ENCODE measurements at regions not wholly inside any gene's neighbourhood (a gene's known extent, or its start where the extent isn't known, plus 50 kb on each side); places are given as distances from the start of the nearest gene placed in this dataset.

GRCh38 chr13:40341501-40341900, 324.9 kb downstream of the FOXO1 start:
- H3K27ac ChIP-seq (ENCODE audit: extremely low read depth, low read depth, low read length): no peak overlapping the region
- ChIA-PET CTCF (no interaction called here), POLR2A (no interaction called here)
- no peak overlapping the region for H3K4me3 ChIP-seq (ENCODE audit: low read depth, low read length)
- no peaks in the 10 kb centered on the region for H3K4me1 ChIP-seq (ENCODE audit: control insufficient read depth, insufficient read depth, low read length)
- TF ChIP-seq ZNF292 (tag by site-specific recombination; IDR thresholded peaks at IDR 0.05; ENCODE audit: borderline replicate concordance, low read depth): no peak
- TF ChIP-seq ZNF544 (tag by site-specific recombination; IDR thresholded peaks at IDR 0.05): no peak
- no peak for TF ChIP-seq ZNF140 (tag by site-specific recombination; IDR thresholded peaks at IDR 0.05)
- TF ChIP-seq ZFP69B (tag by site-specific recombination; IDR thresholded peaks at IDR 0.05): no peak
- no peak for TF ChIP-seq ZNF530 (tag by site-specific recombination; IDR thresholded peaks at IDR 0.05; ENCODE audit: low read depth)
- TF ChIP-seq, protein P1, sequence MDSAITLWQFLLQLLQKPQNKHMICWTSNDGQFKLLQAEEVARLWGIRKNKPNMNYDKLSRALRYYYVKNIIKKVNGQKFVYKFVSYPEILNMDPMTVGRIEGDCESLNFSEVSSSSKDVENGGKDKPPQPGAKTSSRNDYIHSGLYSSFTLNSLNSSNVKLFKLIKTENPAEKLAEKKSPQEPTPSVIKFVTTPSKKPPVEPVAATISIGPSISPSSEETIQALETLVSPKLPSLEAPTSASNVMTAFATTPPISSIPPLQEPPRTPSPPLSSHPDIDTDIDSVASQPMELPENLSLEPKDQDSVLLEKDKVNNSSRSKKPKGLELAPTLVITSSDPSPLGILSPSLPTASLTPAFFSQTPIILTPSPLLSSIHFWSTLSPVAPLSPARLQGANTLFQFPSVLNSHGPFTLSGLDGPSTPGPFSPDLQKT (IDR thresholded peaks at IDR 0.05; ENCODE audit: borderline replicate concordance, low read depth, low read length): no peak
- H3K36me3 ChIP-seq (ENCODE audit: control insufficient read depth in 2 of 2, insufficient read depth in 1 of 2, low read length in 2 of 2): no peaks in the 10 kb centered on the region
- H3K9me3 ChIP-seq (ENCODE audit: control insufficient read depth, insufficient read depth, low read depth, low read length): no peaks in the 10 kb centered on the region

- TF ChIP-seq ZNF76 (tag by site-specific recombination; IDR thresholded peaks at IDR 0.05; ENCODE audit: borderline replicate concordance, low read depth) (no peak), HOXD13 (CRISPR knock-in tag; IDR thresholded peaks at IDR 0.05; ENCODE audit: borderline replicate concordance) (no peak), ZNF248 (tag by site-specific recombination; IDR thresholded peaks at IDR 0.05) (no peak), KLF10 (tag by site-specific recombination; IDR thresholded peaks at IDR 0.05) (no peak), ZNF521 (tag by site-specific recombination; IDR thresholded peaks at IDR 0.05) (no peak), ZFP3 (tag by site-specific recombination; IDR thresholded peaks at IDR 0.05; ENCODE audit: low read depth) (no peak), ZNF596 (tag by site-specific recombination; IDR thresholded peaks at IDR 0.05) (no peak), PRDM4 (tag by site-specific recombination; IDR thresholded peaks at IDR 0.05) (no peak), ZNF580 (tag by site-specific recombination; IDR thresholded peaks at IDR 0.05) (no peak), ZBTB17 (tag by site-specific recombination; IDR thresholded peaks at IDR 0.05) (no peak), ZFP41 (tag by site-specific recombination; IDR thresholded peaks at IDR 0.05; ENCODE audit: borderline replicate concordance) (no peak), ZNF660 (tag by site-specific recombination; IDR thresholded peaks at IDR 0.05) (no peak), EGR2 (tag by site-specific recombination; IDR thresholded peaks at IDR 0.05; ENCODE audit: low read depth) (no peak), ZNF146 (tag by site-specific recombination; IDR thresholded peaks at IDR 0.05) (no peak), SCRT2 (tag by site-specific recombination; IDR thresholded peaks at IDR 0.05) (no peak), ZNF221 (tag by site-specific recombination; IDR thresholded peaks at IDR 0.05; ENCODE audit: borderline replicate concordance) (no peak), ZNF624 (tag by site-specific recombination; IDR thresholded peaks at IDR 0.05) (no peak)
- TF ChIP-seq, protein P2, sequence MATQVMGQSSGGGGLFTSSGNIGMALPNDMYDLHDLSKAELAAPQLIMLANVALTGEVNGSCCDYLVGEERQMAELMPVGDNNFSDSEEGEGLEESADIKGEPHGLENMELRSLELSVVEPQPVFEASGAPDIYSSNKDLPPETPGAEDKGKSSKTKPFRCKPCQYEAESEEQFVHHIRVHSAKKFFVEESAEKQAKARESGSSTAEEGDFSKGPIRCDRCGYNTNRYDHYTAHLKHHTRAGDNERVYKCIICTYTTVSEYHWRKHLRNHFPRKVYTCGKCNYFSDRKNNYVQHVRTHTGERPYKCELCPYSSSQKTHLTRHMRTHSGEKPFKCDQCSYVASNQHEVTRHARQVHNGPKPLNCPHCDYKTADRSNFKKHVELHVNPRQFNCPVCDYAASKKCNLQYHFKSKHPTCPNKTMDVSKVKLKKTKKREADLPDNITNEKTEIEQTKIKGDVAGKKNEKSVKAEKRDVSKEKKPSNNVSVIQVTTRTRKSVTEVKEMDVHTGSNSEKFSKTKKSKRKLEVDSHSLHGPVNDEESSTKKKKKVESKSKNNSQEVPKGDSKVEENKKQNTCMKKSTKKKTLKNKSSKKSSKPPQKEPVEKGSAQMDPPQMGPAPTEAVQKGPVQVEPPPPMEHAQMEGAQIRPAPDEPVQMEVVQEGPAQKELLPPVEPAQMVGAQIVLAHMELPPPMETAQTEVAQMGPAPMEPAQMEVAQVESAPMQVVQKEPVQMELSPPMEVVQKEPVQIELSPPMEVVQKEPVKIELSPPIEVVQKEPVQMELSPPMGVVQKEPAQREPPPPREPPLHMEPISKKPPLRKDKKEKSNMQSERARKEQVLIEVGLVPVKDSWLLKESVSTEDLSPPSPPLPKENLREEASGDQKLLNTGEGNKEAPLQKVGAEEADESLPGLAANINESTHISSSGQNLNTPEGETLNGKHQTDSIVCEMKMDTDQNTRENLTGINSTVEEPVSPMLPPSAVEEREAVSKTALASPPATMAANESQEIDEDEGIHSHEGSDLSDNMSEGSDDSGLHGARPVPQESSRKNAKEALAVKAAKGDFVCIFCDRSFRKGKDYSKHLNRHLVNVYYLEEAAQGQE (tag by site-specific recombination; IDR thresholded peaks at IDR 0.05): no peak
- TF ChIP-seq, protein P3, sequence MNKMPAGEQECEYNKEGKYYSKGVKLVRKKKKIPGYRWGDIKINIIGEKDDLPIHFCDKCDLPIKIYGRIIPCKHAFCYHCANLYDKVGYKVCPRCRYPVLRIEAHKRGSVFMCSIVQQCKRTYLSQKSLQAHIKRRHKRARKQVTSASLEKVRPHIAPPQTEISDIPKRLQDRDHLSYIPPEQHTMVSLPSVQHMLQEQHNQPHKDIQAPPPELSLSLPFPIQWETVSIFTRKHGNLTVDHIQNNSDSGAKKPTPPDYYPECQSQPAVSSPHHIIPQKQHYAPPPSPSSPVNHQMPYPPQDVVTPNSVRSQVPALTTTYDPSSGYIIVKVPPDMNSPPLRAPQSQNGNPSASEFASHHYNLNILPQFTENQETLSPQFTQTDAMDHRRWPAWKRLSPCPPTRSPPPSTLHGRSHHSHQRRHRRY (tag by site-specific recombination; IDR thresholded peaks at IDR 0.05): no peak
- TF ChIP-seq, protein P4, sequence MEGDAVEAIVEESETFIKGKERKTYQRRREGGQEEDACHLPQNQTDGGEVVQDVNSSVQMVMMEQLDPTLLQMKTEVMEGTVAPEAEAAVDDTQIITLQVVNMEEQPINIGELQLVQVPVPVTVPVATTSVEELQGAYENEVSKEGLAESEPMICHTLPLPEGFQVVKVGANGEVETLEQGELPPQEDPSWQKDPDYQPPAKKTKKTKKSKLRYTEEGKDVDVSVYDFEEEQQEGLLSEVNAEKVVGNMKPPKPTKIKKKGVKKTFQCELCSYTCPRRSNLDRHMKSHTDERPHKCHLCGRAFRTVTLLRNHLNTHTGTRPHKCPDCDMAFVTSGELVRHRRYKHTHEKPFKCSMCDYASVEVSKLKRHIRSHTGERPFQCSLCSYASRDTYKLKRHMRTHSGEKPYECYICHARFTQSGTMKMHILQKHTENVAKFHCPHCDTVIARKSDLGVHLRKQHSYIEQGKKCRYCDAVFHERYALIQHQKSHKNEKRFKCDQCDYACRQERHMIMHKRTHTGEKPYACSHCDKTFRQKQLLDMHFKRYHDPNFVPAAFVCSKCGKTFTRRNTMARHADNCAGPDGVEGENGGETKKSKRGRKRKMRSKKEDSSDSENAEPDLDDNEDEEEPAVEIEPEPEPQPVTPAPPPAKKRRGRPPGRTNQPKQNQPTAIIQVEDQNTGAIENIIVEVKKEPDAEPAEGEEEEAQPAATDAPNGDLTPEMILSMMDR (tag by site-specific recombination; IDR thresholded peaks at IDR 0.05): no peak
- H3K4me3 ChIP-seq (ENCODE audit: low read depth, low read length): no peak overlapping the region
- CTCF ChIA-PET: no interaction called here
- POLR2A ChIA-PET: no interaction called here
- no peaks in the 10 kb centered on the region for H3K9me3 ChIP-seq (ENCODE audit: control insufficient read depth, insufficient read depth, low read depth, low read length)
- H3K36me3 ChIP-seq (ENCODE audit: control insufficient read depth in 2 of 2, insufficient read depth in 1 of 2, low read length in 2 of 2): no peaks in the 10 kb centered on the region
- no peaks in the 10 kb centered on the region for H3K4me1 ChIP-seq (ENCODE audit: control insufficient read depth, insufficient read depth, low read length)
- no peak overlapping the region for H3K27ac ChIP-seq (ENCODE audit: extremely low read depth, low read depth, low read length)
These were observed 324.0 kb downstream of the FOXO1 start for GRCh38 chr13:40342461-40342860.
